ENCODE measurements at regions not wholly inside any gene's neighbourhood (a gene's known extent, or its start where the extent isn't known, plus 50 kb on each side); places are given as distances from the start of the nearest gene placed in this dataset.

DNA sequence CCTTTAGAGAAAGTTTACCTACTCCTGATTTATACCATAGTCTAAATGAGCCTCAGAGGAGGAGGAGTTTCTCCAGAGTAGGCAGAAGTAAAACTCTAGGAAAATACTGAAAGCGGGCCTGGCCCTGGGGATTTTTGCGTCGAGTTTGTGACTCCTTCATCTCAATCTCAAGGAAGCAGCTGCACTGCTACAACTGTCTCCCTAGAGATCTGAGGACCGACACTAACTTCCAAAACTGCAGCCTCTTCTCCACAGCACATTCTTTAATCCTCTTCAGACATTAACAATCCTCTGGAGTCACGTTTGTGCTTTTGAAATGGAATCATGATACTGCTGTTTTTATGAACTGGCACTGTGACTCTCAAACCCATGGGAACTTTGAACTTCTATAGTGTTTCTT lies 281.4 kb downstream of the KCNS3 start:
- Mint-ChIP-seq H3K4me3 (no peak overlapping the region), H3K27me3 (ENCODE audit: insufficient read depth, low read depth, poor library complexity) (peaks cover 3% of the 10 kb centered on the region), H3K36me3 (ENCODE audit: low read depth) (no peaks in the 10 kb centered on the region), H3K9me3 (no peaks in the 10 kb centered on the region; the same call in 2 of the 3 replicates), H3K27ac (no peak overlapping the region), H3K4me1 (no peaks in the 10 kb centered on the region)
- H3K9me2 ChIP-seq (ENCODE audit: insufficient read depth), result no peaks in the 10 kb centered on the region; the same call in 1 of the 2 replicates
- no peaks in the 10 kb centered on the region for H3K79me2 ChIP-seq (replicated peaks; ENCODE audit: insufficient read depth)
- H3K4me3 ChIP-seq, result no peak overlapping the region
- DNase-seq (ENCODE audit: low spot score) (no peak), ATAC-seq (no peak)
- H3K4me1 ChIP-seq (ENCODE audit: insufficient read depth), result no peaks in the 10 kb centered on the region
- H3K36me3 ChIP-seq (ENCODE audit: insufficient read depth), result no peaks in the 10 kb centered on the region
- TF ChIP-seq, protein P1, sequence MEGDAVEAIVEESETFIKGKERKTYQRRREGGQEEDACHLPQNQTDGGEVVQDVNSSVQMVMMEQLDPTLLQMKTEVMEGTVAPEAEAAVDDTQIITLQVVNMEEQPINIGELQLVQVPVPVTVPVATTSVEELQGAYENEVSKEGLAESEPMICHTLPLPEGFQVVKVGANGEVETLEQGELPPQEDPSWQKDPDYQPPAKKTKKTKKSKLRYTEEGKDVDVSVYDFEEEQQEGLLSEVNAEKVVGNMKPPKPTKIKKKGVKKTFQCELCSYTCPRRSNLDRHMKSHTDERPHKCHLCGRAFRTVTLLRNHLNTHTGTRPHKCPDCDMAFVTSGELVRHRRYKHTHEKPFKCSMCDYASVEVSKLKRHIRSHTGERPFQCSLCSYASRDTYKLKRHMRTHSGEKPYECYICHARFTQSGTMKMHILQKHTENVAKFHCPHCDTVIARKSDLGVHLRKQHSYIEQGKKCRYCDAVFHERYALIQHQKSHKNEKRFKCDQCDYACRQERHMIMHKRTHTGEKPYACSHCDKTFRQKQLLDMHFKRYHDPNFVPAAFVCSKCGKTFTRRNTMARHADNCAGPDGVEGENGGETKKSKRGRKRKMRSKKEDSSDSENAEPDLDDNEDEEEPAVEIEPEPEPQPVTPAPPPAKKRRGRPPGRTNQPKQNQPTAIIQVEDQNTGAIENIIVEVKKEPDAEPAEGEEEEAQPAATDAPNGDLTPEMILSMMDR (conservative IDR thresholded peaks at IDR 0.05; ENCODE audit: low read depth in 2 of 2), result no peak
- TF ChIP-seq STAT1 (IDR thresholded peaks at IDR 0.05; ENCODE audit: unreplicated experiment) (no peak), JUNB (IDR thresholded peaks at IDR 0.05; ENCODE audit: unreplicated experiment) (no peak), ZNF462 (CRISPR knock-in tag; IDR thresholded peaks at IDR 0.05) (no peak), CREB1 (CRISPR knock-in tag; IDR thresholded peaks at IDR 0.05; ENCODE audit: low read depth) (no peak), EZH2 (IDR thresholded peaks at IDR 0.05; ENCODE audit: low read depth, unreplicated experiment) (no peak), POLR2AphosphoS5 (IDR thresholded peaks at IDR 0.05; ENCODE audit: low read depth) (no peak), ZNF114 (CRISPR knock-in tag; IDR thresholded peaks at IDR 0.05) (no peak), EZH2phosphoT487 (IDR thresholded peaks at IDR 0.05; ENCODE audit: unreplicated experiment) (no peak)
- TF ChIP-seq, protein P2, sequence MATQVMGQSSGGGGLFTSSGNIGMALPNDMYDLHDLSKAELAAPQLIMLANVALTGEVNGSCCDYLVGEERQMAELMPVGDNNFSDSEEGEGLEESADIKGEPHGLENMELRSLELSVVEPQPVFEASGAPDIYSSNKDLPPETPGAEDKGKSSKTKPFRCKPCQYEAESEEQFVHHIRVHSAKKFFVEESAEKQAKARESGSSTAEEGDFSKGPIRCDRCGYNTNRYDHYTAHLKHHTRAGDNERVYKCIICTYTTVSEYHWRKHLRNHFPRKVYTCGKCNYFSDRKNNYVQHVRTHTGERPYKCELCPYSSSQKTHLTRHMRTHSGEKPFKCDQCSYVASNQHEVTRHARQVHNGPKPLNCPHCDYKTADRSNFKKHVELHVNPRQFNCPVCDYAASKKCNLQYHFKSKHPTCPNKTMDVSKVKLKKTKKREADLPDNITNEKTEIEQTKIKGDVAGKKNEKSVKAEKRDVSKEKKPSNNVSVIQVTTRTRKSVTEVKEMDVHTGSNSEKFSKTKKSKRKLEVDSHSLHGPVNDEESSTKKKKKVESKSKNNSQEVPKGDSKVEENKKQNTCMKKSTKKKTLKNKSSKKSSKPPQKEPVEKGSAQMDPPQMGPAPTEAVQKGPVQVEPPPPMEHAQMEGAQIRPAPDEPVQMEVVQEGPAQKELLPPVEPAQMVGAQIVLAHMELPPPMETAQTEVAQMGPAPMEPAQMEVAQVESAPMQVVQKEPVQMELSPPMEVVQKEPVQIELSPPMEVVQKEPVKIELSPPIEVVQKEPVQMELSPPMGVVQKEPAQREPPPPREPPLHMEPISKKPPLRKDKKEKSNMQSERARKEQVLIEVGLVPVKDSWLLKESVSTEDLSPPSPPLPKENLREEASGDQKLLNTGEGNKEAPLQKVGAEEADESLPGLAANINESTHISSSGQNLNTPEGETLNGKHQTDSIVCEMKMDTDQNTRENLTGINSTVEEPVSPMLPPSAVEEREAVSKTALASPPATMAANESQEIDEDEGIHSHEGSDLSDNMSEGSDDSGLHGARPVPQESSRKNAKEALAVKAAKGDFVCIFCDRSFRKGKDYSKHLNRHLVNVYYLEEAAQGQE (IDR thresholded peaks at IDR 0.05; ENCODE audit: unreplicated experiment), result no peak
- no peak overlapping the region for H3K27ac ChIP-seq (ENCODE audit: low read depth)
- H3K27me3 ChIP-seq (ENCODE audit: insufficient read depth), result no peaks in the 10 kb centered on the region
- H3K4me2 ChIP-seq, result no peak overlapping the region
- peak overlapping the region; percentile 38; the same call in 1 of the 2 replicates for H2AFZ ChIP-seq
- H3F3A ChIP-seq (replicated peaks; ENCODE audit: low read depth), result no peaks in the 10 kb centered on the region
- H4K20me1 ChIP-seq (replicated peaks; ENCODE audit: insufficient read depth), result no peaks in the 10 kb centered on the region
